A673 (cell line): ENCODE measurements at regions not wholly inside any gene's neighbourhood (a gene's known extent, or its start where the extent isn't known, plus 50 kb on each side); places are given as distances from the start of the nearest gene placed in this dataset.

Source experiments
- BruUV-seq: library from RNA; stranded (reverse); fragments of 400-500 nt; replicated peaks from 2 replicates; lab custom pipeline; 2021; lab: Mats Ljungman, UMichigan
- CTCF ChIA-PET: fragments of 300-600 bp; sonication (Branson Sonifier 250); formaldehyde crosslinking; loops from one replicate; lab custom pipeline; 2022; ENCODE audit warnings: antibody characterized with exemption; lab: Charles Lee
- POLR2A ChIA-PET: fragments of 300-600 bp; sonication (Branson Sonifier 250); formaldehyde crosslinking; loops from one replicate; lab custom pipeline; 2022; ENCODE audit warnings: antibody characterized with exemption; ENCODE audit not compliant: low non-redundant PET; lab: Charles Lee
- DNase-seq: peaks from one replicate; pipeline ENCODE4 v3.0.0-alpha.2; 2015; ENCODE audit warnings: low spot score
- H3K27ac ChIP-seq: fragments of 200-600 bp; sonication (generic); 2 replicates; pipeline ENCODE4 v1.5.1; 2016; ENCODE audit warnings: mixed run types, low read depth, mild to moderate bottlenecking, mixed read lengths, antibody characterized with exemption, low read length; ENCODE audit not compliant: poor library complexity, severe bottlenecking
- H3K27me3 ChIP-seq: fragments of 200-600 bp; sonication (generic); replicated peaks from 2 replicates; pipeline ENCODE4 v1.6.1; 2017; ENCODE audit warnings: mixed run types, low read depth, mild to moderate bottlenecking, mixed read lengths, antibody characterized with exemption, low read length; ENCODE audit not compliant: insufficient read depth, poor library complexity
- H3K36me3 ChIP-seq: fragments of 200-600 bp; sonication (generic); 2 replicates; pipeline ENCODE4 v1.6.1; 2016; ENCODE audit warnings: mixed run types, mild to moderate bottlenecking, mixed read lengths, antibody characterized with exemption, low read length; ENCODE audit not compliant: insufficient read depth, poor library complexity, severe bottlenecking
- H3K4me1 ChIP-seq: fragments of 200-600 bp; sonication (generic); 2 replicates; pipeline ENCODE4 v1.6.1; 2017; ENCODE audit warnings: mixed run types, mild to moderate bottlenecking, mixed read lengths, antibody characterized with exemption, low read length; ENCODE audit not compliant: insufficient read depth, poor library complexity, severe bottlenecking
- H3K4me3 ChIP-seq: fragments of 200-600 bp; sonication (generic); 2 replicates; pipeline ENCODE4 v1.5.1; 2016; ENCODE audit warnings: low read depth, mixed run types, mild to moderate bottlenecking, mixed read lengths, low read length; ENCODE audit not compliant: poor library complexity, severe bottlenecking
- H3K9me3 ChIP-seq: fragments of 200-600 bp; sonication (generic); 2 replicates; pipeline ENCODE4 v1.6.1; 2016; ENCODE audit warnings: mixed run types, low read depth, mild to moderate bottlenecking, mixed read lengths, antibody characterized with exemption, low read length; ENCODE audit not compliant: poor library complexity, severe bottlenecking
- CTCF ChIP-seq: fragments of 300-800, 200-600 bp; sonication (generic); conservative IDR thresholded peaks from 2 replicates; pipeline ENCODE4 v1.5.1; 2017; ENCODE audit warnings: low read depth, mild to moderate bottlenecking, antibody characterized with exemption, low read length, moderate library complexity, mixed read lengths
- EZH2 ChIP-seq: fragments of 200-600 bp; sonication (generic); IDR thresholded peaks from 2 replicates; pipeline ENCODE4 v1.6.1; 2017; ENCODE audit warnings: borderline replicate concordance, low read depth, mild to moderate bottlenecking, mixed read lengths, antibody characterized with exemption, low read length; ENCODE audit not compliant: poor library complexity, severe bottlenecking
- intact Hi-C: fragments of 100-400 bp; cut with micrococcal nuclease; formaldehyde crosslinking; loops from one replicate; pipeline ENCODE4 v1.10.0; 2022; ENCODE audit not compliant: unreplicated experiment

DNA sequence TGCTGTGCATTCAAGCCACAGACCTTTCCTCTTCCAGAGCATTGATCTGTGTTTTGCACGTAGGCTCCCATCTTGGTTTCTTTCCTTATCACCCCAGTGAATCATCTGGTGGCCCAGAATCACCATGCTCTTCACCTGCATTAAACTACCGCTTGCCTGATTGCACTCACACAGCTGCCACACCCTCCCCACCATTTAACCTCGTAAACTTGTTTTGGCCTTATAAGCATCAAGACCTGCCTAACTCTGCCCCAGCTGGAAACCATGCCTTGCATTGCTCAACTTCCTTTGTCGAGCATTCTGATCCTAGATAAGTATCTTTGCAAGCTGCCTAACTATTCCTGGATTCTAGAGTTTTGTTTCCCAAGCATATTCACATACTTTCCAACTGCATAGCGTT is 369.6 kb upstream of the SEMA6A start:
- no peaks in the 10 kb centered on the region for H3K4me1 ChIP-seq
- no peaks in the 10 kb centered on the region for H3K36me3 ChIP-seq
- CTCF ChIA-PET = no interaction called here
- intact Hi-C loops = no loop called here
- no peak for TF ChIP-seq CTCF
- TF ChIP-seq EZH2 = no peak
- POLR2A ChIA-PET = no interaction called here
- DNase-seq = peak; percentile 40
- H3K27me3 ChIP-seq = no peaks in the 10 kb centered on the region
- BruUV-seq = no TSS peak
- no peak overlapping the region for H3K4me3 ChIP-seq
- H3K27ac ChIP-seq = no peak overlapping the region
- no peaks in the 10 kb centered on the region for H3K9me3 ChIP-seq

DNA sequence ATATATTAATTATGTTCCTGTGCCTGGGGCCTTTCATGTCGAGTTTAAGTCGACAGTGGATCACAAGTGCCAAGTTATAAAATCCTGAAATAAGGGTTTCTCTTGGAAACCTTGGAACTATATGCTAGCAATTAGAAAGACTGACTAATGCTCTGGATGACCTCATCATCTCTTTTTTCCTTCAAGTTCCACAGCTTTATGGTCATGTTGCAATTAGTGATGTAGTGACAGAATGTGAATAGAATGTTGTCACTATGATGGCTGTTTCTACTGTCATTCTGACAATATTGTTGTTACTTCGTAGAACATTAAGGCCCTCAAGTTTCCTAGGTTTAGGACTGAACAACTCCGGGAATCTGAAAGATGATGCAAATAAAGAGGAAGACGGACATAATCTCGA is 368.0 kb upstream of the SEMA6A start:
- DNase-seq = no peak
- H3K9me3 ChIP-seq = no peaks in the 10 kb centered on the region
- no peak for TF ChIP-seq EZH2
- TF ChIP-seq CTCF = no peak
- H3K27ac ChIP-seq = no peak overlapping the region
- H3K4me3 ChIP-seq = no peak overlapping the region
- no TSS peak for BruUV-seq
- H3K36me3 ChIP-seq = no peaks in the 10 kb centered on the region
- CTCF ChIA-PET = no interaction called here
- no peaks in the 10 kb centered on the region for H3K27me3 ChIP-seq
- intact Hi-C loops = no loop called here
- no peaks in the 10 kb centered on the region for H3K4me1 ChIP-seq
- POLR2A ChIA-PET = no interaction called here

- Histone ChIP-seq H3K9me3 (no peaks in the 10 kb centered on the region), H3K36me3 (no peaks in the 10 kb centered on the region), H3K27me3 (no peaks in the 10 kb centered on the region), H3K4me3 (no peak overlapping the region), H3K27ac (no peak overlapping the region), H3K4me1 (no peaks in the 10 kb centered on the region)
- BruUV-seq = no TSS peak
- DNase-seq = no peak
- intact Hi-C loops = no loop called here
- ChIA-PET POLR2A (no interaction called here), CTCF (no interaction called here)
- TF ChIP-seq CTCF (no peak), EZH2 (no peak)
These were observed 365.0 kb upstream of the SEMA6A start for GRCh38 chr5:116939641-116940040.
